ENCODE measurements at regions not wholly inside any gene's neighbourhood (a gene's known extent, or its start where the extent isn't known, plus 50 kb on each side); places are given as distances from the start of the nearest gene placed in this dataset.
A peak's percentile ranks its signal among the peaks of the same experiment; 100 is the strongest.
"Not testable (repeated sequence)": the region's sequence is repeated elsewhere in the genome, so short reads cannot be mapped to it uniquely, and the experiment has no call there.

GRCh38 chr7:131827421-131827820 lies 271.0 kb upstream of the PODXL start:
- no peak overlapping the region for H3K27ac ChIP-seq
- Mint-ChIP-seq H3K4me1 (peaks cover 30% of the 10 kb centered on the region), H3K27ac (peak overlapping the region; percentile 92), H3K36me3 (no peaks in the 10 kb centered on the region), H3K9me3 (peaks cover 3% of the 10 kb centered on the region), H3K27me3 (ENCODE audit: insufficient read depth, low read depth) (peaks cover 5% of the 10 kb centered on the region), H3K4me3 (no peak overlapping the region)
- no peak overlapping the region for H3K4me3 ChIP-seq
- peak overlapping the region; percentile 31 for H2AFZ ChIP-seq (replicated peaks)
- H3K4me2 ChIP-seq = no peak overlapping the region
- H3K9me3 ChIP-seq (ENCODE audit: low read depth) = no peaks in the 10 kb centered on the region
- H3K79me2 ChIP-seq (ENCODE audit: low read depth) = no peaks in the 10 kb centered on the region
- no peaks in the 10 kb centered on the region for H3F3A ChIP-seq (ENCODE audit: low read depth)
- H3K36me3 ChIP-seq = no peaks in the 10 kb centered on the region
- DNase-seq (ENCODE audit: low spot score) = no peak
- H3K9ac ChIP-seq = no peak overlapping the region
- H3K4me1 ChIP-seq = peaks cover 17% of the 10 kb centered on the region
- H4K20me1 ChIP-seq (ENCODE audit: low read depth) = no peaks in the 10 kb centered on the region
- TF ChIP-seq CTCF (IDR thresholded peaks at IDR 0.05) (no peak), EZH2 (IDR thresholded peaks at IDR 0.05) (no peak), EZH2phosphoT487 (IDR thresholded peaks at IDR 0.05) (no peak)
- no peaks in the 10 kb centered on the region for H3K27me3 ChIP-seq

- Histone ChIP-seq H3K36me3 (no peaks in the 10 kb centered on the region), H3K9ac (no peak overlapping the region), H3K4me2 (no peak overlapping the region), H3F3A (ENCODE audit: low read depth) (no peaks in the 10 kb centered on the region), H3K27me3 (no peaks in the 10 kb centered on the region), H2AFZ (replicated peaks) (peak overlapping the region; percentile 31), H3K9me3 (ENCODE audit: low read depth) (no peaks in the 10 kb centered on the region), H3K4me3 (no peak overlapping the region), H3K27ac (no peak overlapping the region), H4K20me1 (ENCODE audit: low read depth) (no peaks in the 10 kb centered on the region), H3K4me1 (peaks cover 17% of the 10 kb centered on the region), H3K79me2 (ENCODE audit: low read depth) (no peaks in the 10 kb centered on the region)
- Mint-ChIP-seq H3K4me1 (peaks cover 30% of the 10 kb centered on the region), H3K27ac (peak overlapping the region; percentile 92), H3K27me3 (ENCODE audit: insufficient read depth, low read depth) (peaks cover 5% of the 10 kb centered on the region), H3K36me3 (no peaks in the 10 kb centered on the region), H3K4me3 (no peak overlapping the region), H3K9me3 (peaks cover 3% of the 10 kb centered on the region)
- TF ChIP-seq CTCF (IDR thresholded peaks at IDR 0.05) (no peak), EZH2 (IDR thresholded peaks at IDR 0.05) (no peak), EZH2phosphoT487 (IDR thresholded peaks at IDR 0.05) (no peak)
- DNase-seq (ENCODE audit: low spot score) = peak; percentile 23
Measured at GRCh38 chr7:131826960-131827359, 270.5 kb upstream of the PODXL start.

- peaks cover 19% of the 10 kb centered on the region for H3K4me1 ChIP-seq
- H3K9me3 ChIP-seq (ENCODE audit: low read depth); H3K27ac Mint-ChIP-seq; H3K36me3 Mint-ChIP-seq; H2AFZ ChIP-seq (replicated peaks); H4K20me1 ChIP-seq (ENCODE audit: low read depth); H3K79me2 ChIP-seq (ENCODE audit: low read depth); H3K36me3 ChIP-seq; H3K27me3 ChIP-seq; DNase-seq (ENCODE audit: low spot score); H3K27ac ChIP-seq; H3K9me3 Mint-ChIP-seq; H3K27me3 Mint-ChIP-seq (ENCODE audit: insufficient read depth, low read depth); H3K4me2 ChIP-seq; H3K4me3 Mint-ChIP-seq; H3K9ac ChIP-seq; H3K4me3 ChIP-seq; H3F3A ChIP-seq (ENCODE audit: low read depth): not testable (repeated sequence)
- H3K4me1 Mint-ChIP-seq = peaks cover 18% of the 10 kb centered on the region
Measured at GRCh38 chr7:131823961-131824440, 267.6 kb upstream of the PODXL start.

GRCh38 chr7:131819891-131820290 lies 263.5 kb upstream of the PODXL start:
- Histone ChIP-seq H3K79me2 (ENCODE audit: low read depth) (no peaks in the 10 kb centered on the region), H3K4me1 (peaks cover 11% of the 10 kb centered on the region), H3K4me3 (no peak overlapping the region), H4K20me1 (ENCODE audit: low read depth) (no peaks in the 10 kb centered on the region), H2AFZ (replicated peaks) (no peak overlapping the region), H3K9me3 (ENCODE audit: low read depth) (no peaks in the 10 kb centered on the region), H3F3A (ENCODE audit: low read depth) (peaks cover 8% of the 10 kb centered on the region), H3K27me3 (no peaks in the 10 kb centered on the region), H3K4me2 (peak overlapping the region; percentile 5), H3K27ac (no peak overlapping the region), H3K36me3 (no peaks in the 10 kb centered on the region), H3K9ac (no peak overlapping the region)
- Mint-ChIP-seq H3K36me3 (no peaks in the 10 kb centered on the region), H3K9me3 (peaks cover 3% of the 10 kb centered on the region), H3K27me3 (ENCODE audit: insufficient read depth, low read depth) (peaks cover 8% of the 10 kb centered on the region), H3K4me1 (peaks cover 25% of the 10 kb centered on the region), H3K27ac (peak overlapping the region; percentile 19), H3K4me3 (no peak overlapping the region)
- DNase-seq (ENCODE audit: low spot score) = peak; percentile 32
- TF ChIP-seq EZH2 (IDR thresholded peaks at IDR 0.05) = no peak
- TF ChIP-seq EZH2phosphoT487 (IDR thresholded peaks at IDR 0.05) = no peak
- TF ChIP-seq CTCF (IDR thresholded peaks at IDR 0.05) = no peak
